PC-9 (cell line): ENCODE measurements at regions not wholly inside any gene's neighbourhood (a gene's known extent, or its start where the extent isn't known, plus 50 kb on each side); places are given as distances from the start of the nearest gene placed in this dataset.

Source experiments
- CTCF ChIP-seq: fragments of 200-600 bp; sonication (generic); conservative IDR thresholded peaks from 2 replicates; pipeline ENCODE4 v1.6.1; 2017; ENCODE audit warnings: mixed run types, antibody characterized with exemption, mild to moderate bottlenecking, moderate library complexity
- EZH2 ChIP-seq: fragments of 200-600 bp; sonication (generic); IDR thresholded peaks from 2 replicates; pipeline ENCODE4 v1.8.0; 2017; ENCODE audit warnings: antibody characterized with exemption, low read depth

- TF ChIP-seq CTCF = no peak
- no peak for TF ChIP-seq EZH2
Measured at GRCh38 chr3:82087958-82088357, 326.5 kb upstream of the GBE1 start.
